ENCODE measurements at regions not wholly inside any gene's neighbourhood (a gene's known extent, or its start where the extent isn't known, plus 50 kb on each side); places are given as distances from the start of the nearest gene placed in this dataset.

GRCh38 chr6:84332139-84333034, 104.9 kb upstream of the CEP162 start:
- Histone ChIP-seq H3K4me1 (ENCODE audit: insufficient read depth, low read length, poor library complexity, severe bottlenecking) (no peaks in the 10 kb centered on the region), H3K79me2 (ENCODE audit: insufficient read depth, low read length) (no peaks in the 10 kb centered on the region), H4K20me1 (ENCODE audit: insufficient read depth, low read length, poor library complexity, severe bottlenecking) (no peaks in the 10 kb centered on the region), H3K4me3 (ENCODE audit: low read length, poor library complexity, severe bottlenecking) (no peak overlapping the region), H3K9ac (ENCODE audit: low read depth, low read length, poor library complexity, severe bottlenecking) (no peak overlapping the region), H3K9me2 (replicated peaks; ENCODE audit: low read depth, low read length) (no peaks in the 10 kb centered on the region), H3K9me3 (ENCODE audit: insufficient read depth, low read depth, low read length) (no peaks in the 10 kb centered on the region), H3F3A (ENCODE audit: low read depth) (no peaks in the 10 kb centered on the region), H3K27me3 (ENCODE audit: insufficient read depth, low read length, poor library complexity, severe bottlenecking) (no peaks in the 10 kb centered on the region), H3K4me2 (ENCODE audit: low read depth, low read length, poor library complexity, severe bottlenecking) (no peak overlapping the region), H3K36me3 (ENCODE audit: insufficient read depth, low read length) (no peaks in the 10 kb centered on the region), H2AFZ (ENCODE audit: low read length) (no peak overlapping the region)
- no peak for TF ChIP-seq CTCF (conservative IDR thresholded peaks at IDR 0.05; ENCODE audit: low read length)
- no peak for TF ChIP-seq EZH2phosphoT487 (IDR thresholded peaks at IDR 0.05; ENCODE audit: borderline replicate concordance)

- no peaks in the 10 kb centered on the region for H3K27me3 ChIP-seq (ENCODE audit: insufficient read depth, low read length, poor library complexity, severe bottlenecking)
- H3K4me1 ChIP-seq (ENCODE audit: insufficient read depth, low read length, poor library complexity, severe bottlenecking): no peaks in the 10 kb centered on the region
- no peak overlapping the region for H2AFZ ChIP-seq (ENCODE audit: low read length)
- H3F3A ChIP-seq (ENCODE audit: low read depth): no peaks in the 10 kb centered on the region
- H3K9me3 ChIP-seq (ENCODE audit: insufficient read depth, low read depth, low read length): no peaks in the 10 kb centered on the region
- no peak overlapping the region for H3K4me3 ChIP-seq (ENCODE audit: low read length, poor library complexity, severe bottlenecking)
- no peak overlapping the region for H3K9ac ChIP-seq (ENCODE audit: low read depth, low read length, poor library complexity, severe bottlenecking)
- no peaks in the 10 kb centered on the region for H3K9me2 ChIP-seq (replicated peaks; ENCODE audit: low read depth, low read length)
- no peaks in the 10 kb centered on the region for H4K20me1 ChIP-seq (ENCODE audit: insufficient read depth, low read length, poor library complexity, severe bottlenecking)
- H3K36me3 ChIP-seq (ENCODE audit: insufficient read depth, low read length): no peaks in the 10 kb centered on the region
- H3K79me2 ChIP-seq (ENCODE audit: insufficient read depth, low read length): no peaks in the 10 kb centered on the region
- H3K4me2 ChIP-seq (ENCODE audit: low read depth, low read length, poor library complexity, severe bottlenecking): no peak overlapping the region
- no peak for TF ChIP-seq CTCF (conservative IDR thresholded peaks at IDR 0.05; ENCODE audit: low read length)
- TF ChIP-seq EZH2phosphoT487 (IDR thresholded peaks at IDR 0.05; ENCODE audit: borderline replicate concordance): no peak
Measured at GRCh38 chr6:84330325-84330724, 102.9 kb upstream of the CEP162 start.

GRCh38 chr6:84329516-84329915, 102.1 kb upstream of the CEP162 start:
- no peak for TF ChIP-seq CTCF (conservative IDR thresholded peaks at IDR 0.05; ENCODE audit: low read length)
- no peak for TF ChIP-seq EZH2phosphoT487 (IDR thresholded peaks at IDR 0.05; ENCODE audit: borderline replicate concordance)
- 0 out of 2 replicates have a peak overlapping the region, but pooled peaks have one; percentile 20 for H2AFZ ChIP-seq (ENCODE audit: low read length)
- H3K27me3 ChIP-seq (ENCODE audit: insufficient read depth, low read length, poor library complexity, severe bottlenecking): no peaks in the 10 kb centered on the region
- no peaks in the 10 kb centered on the region for H3K36me3 ChIP-seq (ENCODE audit: insufficient read depth, low read length)
- no peaks in the 10 kb centered on the region for H3F3A ChIP-seq (ENCODE audit: low read depth)
- H3K9me3 ChIP-seq (ENCODE audit: insufficient read depth, low read depth, low read length): no peaks in the 10 kb centered on the region
- H3K79me2 ChIP-seq (ENCODE audit: insufficient read depth, low read length): no peaks in the 10 kb centered on the region
- no peak overlapping the region for H3K4me3 ChIP-seq (ENCODE audit: low read length, poor library complexity, severe bottlenecking)
- no peak overlapping the region for H3K4me2 ChIP-seq (ENCODE audit: low read depth, low read length, poor library complexity, severe bottlenecking)
- H3K4me1 ChIP-seq (ENCODE audit: insufficient read depth, low read length, poor library complexity, severe bottlenecking): no peaks in the 10 kb centered on the region
- no peaks in the 10 kb centered on the region for H3K9me2 ChIP-seq (replicated peaks; ENCODE audit: low read depth, low read length)
- H3K9ac ChIP-seq (ENCODE audit: low read depth, low read length, poor library complexity, severe bottlenecking): no peak overlapping the region
- no peaks in the 10 kb centered on the region for H4K20me1 ChIP-seq (ENCODE audit: insufficient read depth, low read length, poor library complexity, severe bottlenecking)
